Neural cell (in vitro differentiated cells): ENCODE measurements at regions not wholly inside any gene's neighbourhood (a gene's known extent, or its start where the extent isn't known, plus 50 kb on each side); places are given as distances from the start of the nearest gene placed in this dataset.

Source experiments
- H2AFZ ChIP-seq: fragments of 200-600, 300-800 bp; sonication (generic), shearing (Covaris generic); 2 replicates; pipeline ENCODE4 v1.6.0; 2014; ENCODE audit warnings: low read depth, mild to moderate bottlenecking, antibody characterized with exemption, low read length, moderate library complexity
- H3F3A ChIP-seq: fragments of 200-600 bp; shearing (Covaris generic); 2 replicates; pipeline ENCODE4 v1.6.1; 2016; ENCODE audit warnings: mild to moderate bottlenecking, moderate library complexity, mixed read lengths, antibody characterized with exemption, low read length; ENCODE audit not compliant: insufficient read depth, poor library complexity, severe bottlenecking
- H3K27ac ChIP-seq: fragments of 200-600, 300-800 bp; sonication (generic), shearing (Covaris generic); 2 replicates; pipeline ENCODE4 v1.5.1; 2014; ENCODE audit warnings: mild to moderate bottlenecking, low read length, moderate library complexity
- H3K27me3 ChIP-seq: fragments of 300-800, 200-600 bp; sonication (generic), shearing (Covaris generic); 2 replicates; pipeline ENCODE4 v1.6.0; 2014; ENCODE audit warnings: mild to moderate bottlenecking, low read depth, low read length, moderate library complexity; ENCODE audit not compliant: insufficient read depth
- H3K36me3 ChIP-seq: fragments of 300-800, 200-600 bp; sonication (generic), shearing (Covaris generic); 2 replicates; pipeline ENCODE4 v1.5.1; 2014; ENCODE audit warnings: mild to moderate bottlenecking, antibody characterized with exemption, low read length, moderate library complexity; ENCODE audit not compliant: insufficient read depth
- H3K4me2 ChIP-seq: fragments of 300-800, 200-600 bp; sonication (generic), shearing (Covaris generic); 2 replicates; pipeline ENCODE4 v1.6.0; 2014; ENCODE audit warnings: mild to moderate bottlenecking, low read length
- H3K4me3 ChIP-seq: fragments of 300-800, 200-600 bp; sonication (generic), shearing (Covaris generic); 2 replicates; pipeline ENCODE4 v1.5.1; 2014; ENCODE audit warnings: mild to moderate bottlenecking, low read length, moderate library complexity
- H3K79me2 ChIP-seq: fragments of 200-600 bp; shearing (Covaris generic); replicated peaks from 2 replicates; pipeline ENCODE4 v1.6.0; 2014; ENCODE audit warnings: mild to moderate bottlenecking, low read length, moderate library complexity; ENCODE audit not compliant: insufficient read depth
- H3K9ac ChIP-seq: fragments of 300-800, 200-600 bp; sonication (generic), shearing (Covaris generic); 2 replicates; pipeline ENCODE4 v1.6.1; 2016; ENCODE audit warnings: mild to moderate bottlenecking, low read length, mixed read lengths
- H3K9me2 ChIP-seq: fragments of 200-600 bp; shearing (Covaris generic); 2 replicates; pipeline ENCODE4 v1.6.1; 2016; ENCODE audit warnings: mild to moderate bottlenecking, low read length, mixed read lengths; ENCODE audit not compliant: insufficient read depth
- H3K9me3 ChIP-seq: fragments of 200-600, 300-800 bp; sonication (generic), shearing (Covaris generic); 2 replicates; pipeline ENCODE4 v1.6.1; 2016; ENCODE audit warnings: mild to moderate bottlenecking, mixed run types, low read length, moderate library complexity, mixed read lengths
- H4K20me1 ChIP-seq: fragments of 200-600 bp; shearing (Covaris generic); 2 replicates; pipeline ENCODE4 v1.6.1; 2016; ENCODE audit warnings: mild to moderate bottlenecking, mixed run types; ENCODE audit not compliant: insufficient read depth
- EP300 ChIP-seq: fragments of 450-650 bp; conservative IDR thresholded peaks from 2 replicates; pipeline ENCODE4 v1.6.1; 2014; ENCODE audit warnings: antibody characterized with exemption, mild to moderate bottlenecking, moderate library complexity; ENCODE audit not compliant: poor library complexity, severe bottlenecking
- EZH2 ChIP-seq: fragments of 200-600, 300-800 bp; shearing (Covaris generic), sonication (generic); IDR thresholded peaks from 2 replicates; pipeline ENCODE4 v1.6.1; 2014; ENCODE audit warnings: antibody characterized with exemption, low read length, borderline replicate concordance, mild to moderate bottlenecking; ENCODE audit not compliant: insufficient read depth, poor library complexity, severe bottlenecking
- MXI1 ChIP-seq: fragments of 450-650 bp; conservative IDR thresholded peaks from 2 replicates; pipeline ENCODE4 v1.6.1; 2014; ENCODE audit warnings: antibody characterized with exemption, mild to moderate bottlenecking; ENCODE audit not compliant: poor library complexity, severe bottlenecking
- POLR2AphosphoS5 ChIP-seq: IDR thresholded peaks from 2 replicates; pipeline ENCODE4 v1.6.1; 2012
- RAD21 ChIP-seq: fragments of 450-650 bp; conservative IDR thresholded peaks from 2 replicates; pipeline ENCODE4 v1.6.1; 2014; ENCODE audit warnings: antibody characterized with exemption, mild to moderate bottlenecking, moderate library complexity
- REST ChIP-seq: IDR thresholded peaks from 2 replicates; pipeline ENCODE4 v1.6.1; 2012; ENCODE audit warnings: borderline replicate concordance
- SMC3 ChIP-seq: fragments of 450-650 bp; conservative IDR thresholded peaks from 2 replicates; pipeline ENCODE4 v1.6.1; 2014; ENCODE audit warnings: antibody characterized with exemption, mild to moderate bottlenecking, moderate library complexity; ENCODE audit not compliant: poor library complexity
- TAF1 ChIP-seq: IDR thresholded peaks from 2 replicates; pipeline ENCODE4 v1.6.1; 2012; ENCODE audit warnings: low read depth
- TF ChIP-seq, protein P1 (sequence below): fragments of 450-650 bp; IDR thresholded peaks from 2 replicates; pipeline ENCODE4 v1.5.1; 2014; ENCODE audit warnings: antibody characterized with exemption, mild to moderate bottlenecking, moderate library complexity; ENCODE audit not compliant: poor library complexity, severe bottlenecking

GRCh38 chr6:112743323-112743722 lies 396.2 kb downstream of the RFPL4B start:
- no peaks in the 10 kb centered on the region for H3K36me3 ChIP-seq
- no peak overlapping the region for H3K9ac ChIP-seq
- H3K27ac ChIP-seq, result no peak overlapping the region
- H3K9me2 ChIP-seq, result no peaks in the 10 kb centered on the region
- no peaks in the 10 kb centered on the region for H3K27me3 ChIP-seq
- H4K20me1 ChIP-seq, result no peaks in the 10 kb centered on the region
- no peak overlapping the region for H3K4me3 ChIP-seq
- H3K9me3 ChIP-seq, result no peaks in the 10 kb centered on the region
- H3K4me2 ChIP-seq, result no peak overlapping the region
- H2AFZ ChIP-seq, result no peak overlapping the region
- H3K79me2 ChIP-seq, result no peaks in the 10 kb centered on the region
- H3F3A ChIP-seq, result no peaks in the 10 kb centered on the region
- TF ChIP-seq EZH2 (no peak), POLR2AphosphoS5 (no peak), MXI1 (no peak), REST (no peak), SMC3 (no peak), TAF1 (no peak), EP300 (no peak), RAD21 (no peak)
- TF ChIP-seq, protein P1, sequence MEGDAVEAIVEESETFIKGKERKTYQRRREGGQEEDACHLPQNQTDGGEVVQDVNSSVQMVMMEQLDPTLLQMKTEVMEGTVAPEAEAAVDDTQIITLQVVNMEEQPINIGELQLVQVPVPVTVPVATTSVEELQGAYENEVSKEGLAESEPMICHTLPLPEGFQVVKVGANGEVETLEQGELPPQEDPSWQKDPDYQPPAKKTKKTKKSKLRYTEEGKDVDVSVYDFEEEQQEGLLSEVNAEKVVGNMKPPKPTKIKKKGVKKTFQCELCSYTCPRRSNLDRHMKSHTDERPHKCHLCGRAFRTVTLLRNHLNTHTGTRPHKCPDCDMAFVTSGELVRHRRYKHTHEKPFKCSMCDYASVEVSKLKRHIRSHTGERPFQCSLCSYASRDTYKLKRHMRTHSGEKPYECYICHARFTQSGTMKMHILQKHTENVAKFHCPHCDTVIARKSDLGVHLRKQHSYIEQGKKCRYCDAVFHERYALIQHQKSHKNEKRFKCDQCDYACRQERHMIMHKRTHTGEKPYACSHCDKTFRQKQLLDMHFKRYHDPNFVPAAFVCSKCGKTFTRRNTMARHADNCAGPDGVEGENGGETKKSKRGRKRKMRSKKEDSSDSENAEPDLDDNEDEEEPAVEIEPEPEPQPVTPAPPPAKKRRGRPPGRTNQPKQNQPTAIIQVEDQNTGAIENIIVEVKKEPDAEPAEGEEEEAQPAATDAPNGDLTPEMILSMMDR, result no peak

DNA sequence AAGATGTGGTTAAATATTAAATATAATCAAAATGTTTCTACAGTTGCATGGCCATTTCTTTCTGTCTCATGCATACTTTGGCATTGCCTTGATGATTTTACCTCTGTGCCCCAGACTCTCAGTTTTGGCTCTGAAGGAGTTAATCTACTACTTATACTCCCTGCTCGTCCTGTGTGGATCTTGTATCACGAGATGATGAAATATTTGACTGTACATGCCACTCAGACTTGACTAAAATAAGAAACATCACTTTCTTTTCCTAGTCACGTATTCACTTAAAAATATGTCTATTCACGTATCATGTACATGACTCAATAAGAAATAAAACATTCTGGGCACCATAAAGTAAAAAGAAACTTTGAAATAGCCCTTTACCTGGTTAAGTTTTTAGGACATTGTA lies 397.7 kb downstream of the RFPL4B start:
- H3K27me3 ChIP-seq, result no peaks in the 10 kb centered on the region
- H3K9me2 ChIP-seq, result no peaks in the 10 kb centered on the region
- no peaks in the 10 kb centered on the region for H4K20me1 ChIP-seq
- H3K36me3 ChIP-seq, result no peaks in the 10 kb centered on the region
- no peak overlapping the region for H2AFZ ChIP-seq
- no peak overlapping the region for H3K4me2 ChIP-seq
- H3K79me2 ChIP-seq, result no peaks in the 10 kb centered on the region
- H3K27ac ChIP-seq, result no peak overlapping the region
- no peaks in the 10 kb centered on the region for H3F3A ChIP-seq
- no peaks in the 10 kb centered on the region for H3K9me3 ChIP-seq
- TF ChIP-seq MXI1 (no peak), REST (no peak)
- TF ChIP-seq, protein P1, result no peak
- H3K4me3 ChIP-seq, result no peak overlapping the region
- no peak overlapping the region for H3K9ac ChIP-seq
